GM12878 (cell line): ENCODE measurements at regions not wholly inside any gene's neighbourhood (a gene's known extent, or its start where the extent isn't known, plus 50 kb on each side); places are given as distances from the start of the nearest gene placed in this dataset.

ENCODE experiments used
- ATAC-seq: fragments of 200-7000 bp; cut with Tn5 transposase; 3 replicates; pipeline ENCODE4 v1.9.1; 2020; ENCODE audit warnings: mild to moderate bottlenecking, moderate library complexity
- BruUV-seq: library from RNA; stranded (reverse); fragments of 400-500 nt; replicated peaks from 2 replicates; lab custom pipeline; 2021; lab: Mats Ljungman, UMichigan
- CTCF ChIA-PET: fragments of 300-600 bp; sonication (Branson Sonifier 250); formaldehyde crosslinking; extraction: SDS; loops from one replicate; lab custom pipeline; 2021; ENCODE audit warnings: inconsistent platforms; lab: Yijun Ruan, JAX
- POLR2A ChIA-PET: fragments of 350-600 bp; formaldehyde crosslinking; extraction: SDS; loops from one replicate; lab custom pipeline; 2021; ENCODE audit warnings: inconsistent platforms; lab: Charles Lee
- RAD21 ChIA-PET: fragments of 300-600 bp; sonication (Branson Sonifier 250); formaldehyde crosslinking; loops from one replicate; lab custom pipeline; 2023; ENCODE audit warnings: antibody characterized with exemption; ENCODE audit not compliant: unreplicated experiment; lab: Charles Lee
- SMC1A ChIA-PET: fragments of 300-600 bp; sonication (Branson Sonifier 250); formaldehyde crosslinking; loops from one replicate; lab custom pipeline; 2023; ENCODE audit not compliant: unreplicated experiment, uncharacterized antibody; lab: Charles Lee
- DNase-seq: peaks from one replicate; pipeline ENCODE4 v3.0.0-alpha.2; 2011; ENCODE audit warnings: low read depth, low spot score
- FAIRE-seq: peaks from 3 replicates; lab custom pipeline; 2011; peaks lifted over from hg19 to GRCh38; lab: Jason Lieb, UNC
- H2AFZ ChIP-seq: 2 replicates; pipeline ENCODE4 v1.6.0; 2011; ENCODE audit warnings: low read depth, low read length, control low read depth; ENCODE audit not compliant: control insufficient read depth
- H3K27ac ChIP-seq: 2 replicates; pipeline ENCODE4 v1.5.1; 2011; ENCODE audit warnings: control low read depth; ENCODE audit not compliant: control insufficient read depth, insufficient read depth
- H3K27me3 ChIP-seq, 2 experiments: replicated peaks in 1 of 2; 2 replicates each; pipeline versions ENCODE4 v1.6.0 to v1.6.1; 2011; ENCODE audit warnings: low read length in 1 of 2; ENCODE audit not compliant: control insufficient read depth in 2 of 2, insufficient read depth in 2 of 2
- H3K36me3 ChIP-seq, 2 experiments: 2 replicates each; pipeline ENCODE4 v1.5.1; 2011; ENCODE audit warnings: low read length in 1 of 2; ENCODE audit not compliant: control insufficient read depth in 2 of 2, insufficient read depth in 2 of 2
- H3K4me1 ChIP-seq: 2 replicates; pipeline ENCODE4 v1.6.1; 2011; ENCODE audit warnings: mild to moderate bottlenecking, low read length, moderate library complexity, mixed read lengths; ENCODE audit not compliant: control insufficient read depth, insufficient read depth
- H3K4me2 ChIP-seq: 2 replicates; pipeline ENCODE4 v1.6.0; 2011; ENCODE audit warnings: control low read depth; ENCODE audit not compliant: control insufficient read depth, insufficient read depth
- H3K4me3 ChIP-seq: fragments of 200-600 bp; sonication (generic); 2 replicates; pipeline ENCODE4 v1.5.1; 2016
- H3K79me2 ChIP-seq: 2 replicates; pipeline ENCODE4 v1.6.0; 2011; ENCODE audit warnings: low read length; ENCODE audit not compliant: control insufficient read depth, insufficient read depth
- H3K9ac ChIP-seq: 2 replicates; pipeline ENCODE4 v1.8.0; 2011; ENCODE audit warnings: low read length, control low read depth, mixed read lengths; ENCODE audit not compliant: control insufficient read depth, insufficient read depth
- H3K9me3 ChIP-seq: replicated peaks from 3 replicates; pipeline ENCODE4 v1.5.1; 2011; ENCODE audit warnings: mild to moderate bottlenecking, low read length; ENCODE audit not compliant: control insufficient read depth, insufficient read depth
- H4K20me1 ChIP-seq: 2 replicates; pipeline ENCODE4 v1.6.0; 2011; ENCODE audit not compliant: control insufficient read depth, insufficient read depth
- BCL11A ChIP-seq: IDR thresholded peaks from 2 replicates; pipeline ENCODE4 v1.6.1; 2011; ENCODE audit warnings: low read depth, low read length
- CBFB ChIP-seq: IDR thresholded peaks from 2 replicates; pipeline ENCODE4 v1.6.1; 2016; ENCODE audit warnings: antibody characterized with exemption, low read depth
- ETV6 ChIP-seq, 2 experiments: fragments of 450-650 bp in 1 of 2; IDR thresholded peaks in 1 of 2; conservative IDR thresholded peaks in 1 of 2; 2 replicates each; pipeline ENCODE4 v1.6.1; 2014; ENCODE audit warnings: antibody characterized with exemption in 1 of 2, borderline replicate concordance in 1 of 2, low read depth in 1 of 2, mild to moderate bottlenecking in 1 of 2, moderate library complexity in 1 of 2
- FOXM1 ChIP-seq: IDR thresholded peaks from 2 replicates; pipeline ENCODE4 v1.6.1; 2012; ENCODE audit warnings: low read depth, mild to moderate bottlenecking, inconsistent platforms, low read length, moderate library complexity
- LARP7 ChIP-seq: fragments of 450-650 bp; IDR thresholded peaks from 2 replicates; pipeline ENCODE4 v1.6.1; 2017; ENCODE audit warnings: mild to moderate bottlenecking
- RELA ChIP-seq: fragments of 450-650 bp; IDR thresholded peaks from 2 replicates; pipeline ENCODE4 v1.8.0; 2014; ENCODE audit warnings: borderline replicate concordance; ENCODE audit not compliant: partially characterized antibody
- SIN3A ChIP-seq: IDR thresholded peaks from 2 replicates; pipeline ENCODE4 v1.6.1; 2012; ENCODE audit warnings: low read depth, low read length, improper control_type of control experiment
- SREBF1 ChIP-seq: IDR thresholded peaks from 2 replicates; pipeline ENCODE4 v1.6.1; 2012; ENCODE audit warnings: mild to moderate bottlenecking, low read length
- ZSCAN29 ChIP-seq: fragments of 450-650 bp; IDR thresholded peaks from 2 replicates; pipeline ENCODE4 v1.6.1; 2017; ENCODE audit warnings: mild to moderate bottlenecking, moderate library complexity
- WGBS: methylation state at CpG from one replicate; pipeline ENCODE4 v1.1.6; 2016; ENCODE audit warnings: low lambda C conversion rate; ENCODE audit not compliant: insufficient replicate concordance, insufficient coverage; ENCODE audit errors: missing lambda C conversion rate; 5-methylcytosine and 5-hydroxymethylcytosine counted together
- in situ Hi-C: fragments of 300-500 bp; cut with MboI; formaldehyde crosslinking; loops from 9 replicates; pipeline ENCODE4 v1.14.3; 2018; ENCODE audit warnings: mixed read lengths
- intact Hi-C: fragments of 100-400 bp; cut with micrococcal nuclease; formaldehyde crosslinking; loops from one replicate; pipeline ENCODE4 v1.14.2; 2022; ENCODE audit not compliant: unreplicated experiment
- TF ChIP-seq, protein P1 (sequence below): fragments of 450-650 bp; IDR thresholded peaks from 2 replicates; pipeline ENCODE4 v1.6.1; 2017; ENCODE audit warnings: mild to moderate bottlenecking, moderate library complexity
- TF ChIP-seq, protein P2 (sequence below): IDR thresholded peaks from 2 replicates; pipeline ENCODE4 v1.6.1; 2011; ENCODE audit warnings: low read depth, mild to moderate bottlenecking, low read length, moderate library complexity, borderline replicate concordance; ENCODE audit errors: extremely low read depth
- TF ChIP-seq, protein P3 (sequence below): IDR thresholded peaks from 2 replicates; pipeline ENCODE4 v1.6.1; 2011; ENCODE audit warnings: low read depth, low read length, improper control_type of control experiment, borderline replicate concordance
- TF ChIP-seq, protein P4 (sequence below): IDR thresholded peaks from 2 replicates; pipeline ENCODE4 v1.6.1; 2012; ENCODE audit warnings: improper control_type of control experiment, low read depth, low read length; ENCODE audit not compliant: insufficient replicate concordance

DNA sequence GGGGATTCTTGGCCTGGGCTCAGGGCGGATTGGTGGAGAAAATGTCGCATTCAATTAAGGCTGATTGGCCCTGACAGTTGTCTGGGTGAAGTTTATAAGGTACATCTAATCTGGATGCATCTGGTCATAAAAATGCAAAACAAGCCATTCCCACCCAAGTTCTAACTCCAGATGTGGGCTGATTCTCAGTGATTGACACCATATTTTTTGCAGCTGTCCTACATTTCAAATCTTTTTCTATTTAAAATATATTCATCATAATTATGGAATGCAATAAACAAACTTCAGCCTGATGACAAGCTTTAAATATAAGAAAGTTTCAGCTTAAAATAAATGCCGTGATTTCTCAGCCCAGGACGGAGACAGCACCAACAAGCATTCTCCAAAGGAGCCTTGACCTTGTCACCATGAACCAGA is 146.4 kb upstream of the SMIM23 start (continued):
- no peak for TF ChIP-seq ZSCAN29
- TF ChIP-seq, protein P1, sequence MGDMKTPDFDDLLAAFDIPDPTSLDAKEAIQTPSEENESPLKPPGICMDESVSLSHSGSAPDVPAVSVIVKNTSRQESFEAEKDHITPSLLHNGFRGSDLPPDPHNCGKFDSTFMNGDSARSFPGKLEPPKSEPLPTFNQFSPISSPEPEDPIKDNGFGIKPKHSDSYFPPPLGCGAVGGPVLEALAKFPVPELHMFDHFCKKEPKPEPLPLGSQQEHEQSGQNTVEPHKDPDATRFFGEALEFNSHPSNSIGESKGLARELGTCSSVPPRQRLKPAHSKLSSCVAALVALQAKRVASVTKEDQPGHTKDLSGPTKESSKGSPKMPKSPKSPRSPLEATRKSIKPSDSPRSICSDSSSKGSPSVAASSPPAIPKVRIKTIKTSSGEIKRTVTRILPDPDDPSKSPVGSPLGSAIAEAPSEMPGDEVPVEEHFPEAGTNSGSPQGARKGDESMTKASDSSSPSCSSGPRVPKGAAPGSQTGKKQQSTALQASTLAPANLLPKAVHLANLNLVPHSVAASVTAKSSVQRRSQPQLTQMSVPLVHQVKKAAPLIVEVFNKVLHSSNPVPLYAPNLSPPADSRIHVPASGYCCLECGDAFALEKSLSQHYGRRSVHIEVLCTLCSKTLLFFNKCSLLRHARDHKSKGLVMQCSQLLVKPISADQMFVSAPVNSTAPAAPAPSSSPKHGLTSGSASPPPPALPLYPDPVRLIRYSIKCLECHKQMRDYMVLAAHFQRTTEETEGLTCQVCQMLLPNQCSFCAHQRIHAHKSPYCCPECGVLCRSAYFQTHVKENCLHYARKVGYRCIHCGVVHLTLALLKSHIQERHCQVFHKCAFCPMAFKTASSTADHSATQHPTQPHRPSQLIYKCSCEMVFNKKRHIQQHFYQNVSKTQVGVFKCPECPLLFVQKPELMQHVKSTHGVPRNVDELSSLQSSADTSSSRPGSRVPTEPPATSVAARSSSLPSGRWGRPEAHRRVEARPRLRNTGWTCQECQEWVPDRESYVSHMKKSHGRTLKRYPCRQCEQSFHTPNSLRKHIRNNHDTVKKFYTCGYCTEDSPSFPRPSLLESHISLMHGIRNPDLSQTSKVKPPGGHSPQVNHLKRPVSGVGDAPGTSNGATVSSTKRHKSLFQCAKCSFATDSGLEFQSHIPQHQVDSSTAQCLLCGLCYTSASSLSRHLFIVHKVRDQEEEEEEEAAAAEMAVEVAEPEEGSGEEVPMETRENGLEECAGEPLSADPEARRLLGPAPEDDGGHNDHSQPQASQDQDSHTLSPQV = no peak

DNA sequence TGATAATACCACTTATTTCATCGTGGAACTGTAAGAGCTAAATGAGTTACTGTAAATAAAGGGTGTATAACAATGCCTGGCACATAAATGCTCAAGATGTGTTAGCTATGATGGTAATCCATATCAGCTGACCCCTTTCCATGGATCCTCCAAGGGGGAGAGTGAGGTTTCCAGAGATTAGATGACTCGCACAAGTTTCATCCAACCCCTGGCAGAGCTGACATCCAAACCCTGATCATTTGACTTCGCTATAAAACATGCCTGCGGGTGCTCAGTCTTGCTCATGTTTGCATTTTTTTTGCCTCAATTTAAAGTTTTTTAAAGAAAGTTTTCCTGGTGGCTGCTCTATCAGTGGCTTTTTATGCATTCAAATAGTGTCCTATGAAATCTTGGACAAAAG is 145.7 kb upstream of the SMIM23 start:
- peaks cover 0 to 2% of the 10 kb centered on the region in 2 experiments; a peak in 3 of 4 replicates for H3K27me3 ChIP-seq
- WGBS = 52% methylated on average over 4 of the region's 4 CpGs
- no peaks in the 10 kb centered on the region for H4K20me1 ChIP-seq
- intact Hi-C loops = no loop called here
- POLR2A ChIA-PET = no interaction called here
- H3K9me3 ChIP-seq = no peaks in the 10 kb centered on the region
- no peak overlapping the region for H3K4me2 ChIP-seq
- no peaks in the 10 kb centered on the region for H3K79me2 ChIP-seq
- no peak for DNase-seq
- no TSS peak for BruUV-seq
- no peak overlapping the region for H3K4me3 ChIP-seq
- no peak overlapping the region for H2AFZ ChIP-seq
- no peaks in the 10 kb centered on the region for H3K36me3 ChIP-seq
- in situ Hi-C loops = no loop called here
- H3K27ac ChIP-seq = no peak overlapping the region
- H3K9ac ChIP-seq = no peak overlapping the region
- RAD21 ChIA-PET = no interaction called here
- no peak for FAIRE-seq
- SMC1A ChIA-PET = no interaction called here
- H3K4me1 ChIP-seq = no peaks in the 10 kb centered on the region
- no peak for ATAC-seq
- CTCF ChIA-PET = no interaction called here
- TF ChIP-seq CBFB (no peak), ETV6 (conservative IDR thresholded peaks at IDR 0.05 in 1 of 2, IDR thresholded peaks at IDR 0.05 in 1 of 2; ENCODE audit: borderline replicate concordance in 1 of 2, low read depth in 1 of 2) (no peak), RELA (no peak), FOXM1 (no peak), SIN3A (no peak), BCL11A (no peak), LARP7 (no peak), SREBF1 (no peak)
- TF ChIP-seq, protein P2, sequence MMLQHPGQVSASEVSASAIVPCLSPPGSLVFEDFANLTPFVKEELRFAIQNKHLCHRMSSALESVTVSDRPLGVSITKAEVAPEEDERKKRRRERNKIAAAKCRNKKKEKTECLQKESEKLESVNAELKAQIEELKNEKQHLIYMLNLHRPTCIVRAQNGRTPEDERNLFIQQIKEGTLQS = no peak
- TF ChIP-seq, protein P3, sequence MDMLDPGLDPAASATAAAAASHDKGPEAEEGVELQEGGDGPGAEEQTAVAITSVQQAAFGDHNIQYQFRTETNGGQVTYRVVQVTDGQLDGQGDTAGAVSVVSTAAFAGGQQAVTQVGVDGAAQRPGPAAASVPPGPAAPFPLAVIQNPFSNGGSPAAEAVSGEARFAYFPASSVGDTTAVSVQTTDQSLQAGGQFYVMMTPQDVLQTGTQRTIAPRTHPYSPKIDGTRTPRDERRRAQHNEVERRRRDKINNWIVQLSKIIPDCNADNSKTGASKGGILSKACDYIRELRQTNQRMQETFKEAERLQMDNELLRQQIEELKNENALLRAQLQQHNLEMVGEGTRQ = no peak
- TF ChIP-seq, protein P4, sequence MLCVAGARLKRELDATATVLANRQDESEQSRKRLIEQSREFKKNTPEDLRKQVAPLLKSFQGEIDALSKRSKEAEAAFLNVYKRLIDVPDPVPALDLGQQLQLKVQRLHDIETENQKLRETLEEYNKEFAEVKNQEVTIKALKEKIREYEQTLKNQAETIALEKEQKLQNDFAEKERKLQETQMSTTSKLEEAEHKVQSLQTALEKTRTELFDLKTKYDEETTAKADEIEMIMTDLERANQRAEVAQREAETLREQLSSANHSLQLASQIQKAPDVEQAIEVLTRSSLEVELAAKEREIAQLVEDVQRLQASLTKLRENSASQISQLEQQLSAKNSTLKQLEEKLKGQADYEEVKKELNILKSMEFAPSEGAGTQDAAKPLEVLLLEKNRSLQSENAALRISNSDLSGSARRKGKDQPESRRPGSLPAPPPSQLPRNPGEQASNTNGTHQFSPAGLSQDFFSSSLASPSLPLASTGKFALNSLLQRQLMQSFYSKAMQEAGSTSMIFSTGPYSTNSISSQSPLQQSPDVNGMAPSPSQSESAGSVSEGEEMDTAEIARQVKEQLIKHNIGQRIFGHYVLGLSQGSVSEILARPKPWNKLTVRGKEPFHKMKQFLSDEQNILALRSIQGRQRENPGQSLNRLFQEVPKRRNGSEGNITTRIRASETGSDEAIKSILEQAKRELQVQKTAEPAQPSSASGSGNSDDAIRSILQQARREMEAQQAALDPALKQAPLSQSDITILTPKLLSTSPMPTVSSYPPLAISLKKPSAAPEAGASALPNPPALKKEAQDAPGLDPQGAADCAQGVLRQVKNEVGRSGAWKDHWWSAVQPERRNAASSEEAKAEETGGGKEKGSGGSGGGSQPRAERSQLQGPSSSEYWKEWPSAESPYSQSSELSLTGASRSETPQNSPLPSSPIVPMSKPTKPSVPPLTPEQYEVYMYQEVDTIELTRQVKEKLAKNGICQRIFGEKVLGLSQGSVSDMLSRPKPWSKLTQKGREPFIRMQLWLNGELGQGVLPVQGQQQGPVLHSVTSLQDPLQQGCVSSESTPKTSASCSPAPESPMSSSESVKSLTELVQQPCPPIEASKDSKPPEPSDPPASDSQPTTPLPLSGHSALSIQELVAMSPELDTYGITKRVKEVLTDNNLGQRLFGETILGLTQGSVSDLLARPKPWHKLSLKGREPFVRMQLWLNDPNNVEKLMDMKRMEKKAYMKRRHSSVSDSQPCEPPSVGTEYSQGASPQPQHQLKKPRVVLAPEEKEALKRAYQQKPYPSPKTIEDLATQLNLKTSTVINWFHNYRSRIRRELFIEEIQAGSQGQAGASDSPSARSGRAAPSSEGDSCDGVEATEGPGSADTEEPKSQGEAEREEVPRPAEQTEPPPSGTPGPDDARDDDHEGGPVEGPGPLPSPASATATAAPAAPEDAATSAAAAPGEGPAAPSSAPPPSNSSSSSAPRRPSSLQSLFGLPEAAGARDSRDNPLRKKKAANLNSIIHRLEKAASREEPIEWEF = no peak
